Stimulated activated CD4-positive, alpha-beta T cell treated with anti-CD3 and anti-CD28 coated beads, Interleukin-15, amount 100 ng/mL, for 24 hours (primary cell): ENCODE measurements at regions not wholly inside any gene's neighbourhood (a gene's known extent, or its start where the extent isn't known, plus 50 kb on each side); places are given as distances from the start of the nearest gene placed in this dataset.
"Not testable (repeated sequence)": the region's sequence is repeated elsewhere in the genome, so short reads cannot be mapped to it uniquely, and the experiment has no call there.

Experiments used
- DNase-seq: peaks from one replicate; pipeline ENCODE4 v3.0.0-alpha.2; 2020

DNA sequence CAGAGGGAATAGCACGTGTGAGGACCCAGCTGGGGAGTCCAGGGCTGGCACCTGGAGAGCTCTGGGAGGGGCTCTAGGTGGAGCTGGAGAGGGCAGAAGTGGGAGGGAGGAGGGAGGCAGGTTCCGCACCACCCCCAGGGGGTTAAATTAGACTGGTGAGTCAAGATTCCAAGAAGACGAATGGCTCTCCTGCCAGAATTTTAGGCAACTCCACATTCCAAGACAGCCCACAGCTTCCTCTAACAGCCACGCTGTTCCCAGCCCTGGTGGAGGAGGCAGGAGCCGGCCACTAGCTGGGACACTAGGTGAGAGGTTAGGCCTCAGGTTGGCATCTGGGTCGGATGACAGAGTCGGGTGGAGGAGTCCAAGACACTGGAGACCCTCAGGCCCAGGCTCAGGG is 60.2 kb downstream of the TFAP2C start:
- no peak for DNase-seq

DNA sequence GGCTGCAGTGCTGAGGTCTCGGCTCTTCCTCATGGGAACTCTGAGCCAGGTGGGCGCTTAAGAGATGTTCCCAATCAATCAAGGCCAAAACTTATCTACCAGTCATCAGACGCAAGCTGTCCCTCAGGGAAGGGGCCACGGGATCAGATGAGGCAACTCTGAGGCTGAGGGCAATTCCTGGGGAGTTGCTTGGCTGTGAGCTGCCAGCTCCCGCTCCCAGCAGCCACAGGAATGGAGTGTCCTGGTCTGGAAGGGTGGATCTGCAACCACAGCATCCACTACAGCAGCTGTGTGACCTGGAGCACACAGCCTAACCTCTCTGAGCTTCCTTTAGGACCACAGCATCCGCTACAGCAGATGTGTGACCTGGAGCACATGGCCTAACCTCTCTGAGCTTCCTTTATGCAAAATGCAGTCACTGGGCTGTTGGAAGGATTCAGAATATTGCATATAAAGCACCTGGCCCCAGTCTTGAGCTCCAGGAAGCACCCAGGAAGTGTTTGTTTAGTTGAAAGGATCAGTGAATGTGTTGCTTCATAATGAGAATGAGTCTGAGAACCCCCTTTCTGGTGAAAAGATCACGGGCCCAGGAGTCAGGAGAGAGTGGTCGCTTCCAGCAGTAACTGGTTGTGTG is 60.9 kb downstream of the TFAP2C start:
- no peak for DNase-seq

DNA sequence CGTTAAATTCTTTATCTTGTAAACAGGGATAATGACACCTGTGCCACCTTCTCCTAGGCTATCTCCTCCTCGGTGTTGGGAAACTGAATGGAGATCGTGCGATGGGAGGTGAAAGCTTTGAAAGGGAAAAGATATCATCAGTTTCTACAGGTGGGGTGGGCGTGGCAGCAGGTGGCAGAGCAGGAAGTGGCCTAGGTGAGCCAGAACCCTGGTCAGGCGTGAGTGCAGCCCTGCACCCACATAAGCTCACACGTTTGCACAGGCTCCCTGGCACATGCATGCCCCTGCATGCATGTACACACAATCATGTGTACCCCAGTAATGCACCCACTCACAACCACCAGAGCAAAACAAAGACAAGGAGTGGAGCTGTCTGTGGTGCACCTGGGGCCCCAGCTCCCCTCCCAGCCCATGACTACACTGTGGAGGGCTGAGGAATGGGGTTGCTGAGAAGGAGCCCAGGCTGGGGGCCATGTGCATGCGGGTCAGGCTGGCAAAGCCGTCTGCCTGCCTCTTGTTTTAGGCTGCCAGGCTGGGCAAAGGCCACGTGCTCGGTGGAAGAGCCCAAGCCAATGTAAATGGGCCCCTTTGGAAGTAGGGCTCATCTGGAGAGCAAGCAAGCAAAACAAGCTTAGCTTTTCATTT is 61.5 kb downstream of the TFAP2C start:
- no peak for DNase-seq

DNA sequence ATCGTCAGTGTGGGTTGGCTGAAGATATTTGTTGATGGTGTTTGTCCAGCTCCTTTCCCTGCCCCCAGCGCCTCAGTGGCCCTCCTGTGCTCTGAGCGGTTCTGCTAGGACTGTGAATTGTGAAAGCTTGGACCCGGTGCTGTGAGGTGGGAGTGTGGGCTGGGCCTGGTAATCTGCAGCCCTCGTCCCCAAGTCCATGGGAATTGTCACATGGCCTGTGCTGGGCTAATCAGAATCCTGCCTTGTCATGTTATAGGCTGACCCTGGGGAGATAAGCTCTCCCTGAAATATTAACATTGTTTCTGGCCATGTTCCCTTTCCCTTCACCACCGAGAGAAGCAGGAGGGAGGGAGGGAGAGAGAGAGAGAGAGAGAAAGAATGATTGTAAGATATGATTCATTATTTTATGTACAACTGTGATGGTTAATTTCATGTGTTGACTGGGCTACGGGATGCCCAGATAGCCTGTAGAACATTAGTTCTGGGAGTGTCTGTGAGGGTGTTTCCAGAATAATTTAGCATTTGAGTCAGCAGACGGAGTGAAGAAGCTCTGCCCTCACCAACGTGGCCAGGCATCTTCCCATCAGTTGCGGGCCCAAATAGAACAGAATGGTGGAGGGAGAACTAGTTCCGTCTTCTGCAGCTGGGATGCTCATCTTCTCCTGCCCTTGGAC is 62.4 kb downstream of the TFAP2C start:
- no peak for DNase-seq

DNA sequence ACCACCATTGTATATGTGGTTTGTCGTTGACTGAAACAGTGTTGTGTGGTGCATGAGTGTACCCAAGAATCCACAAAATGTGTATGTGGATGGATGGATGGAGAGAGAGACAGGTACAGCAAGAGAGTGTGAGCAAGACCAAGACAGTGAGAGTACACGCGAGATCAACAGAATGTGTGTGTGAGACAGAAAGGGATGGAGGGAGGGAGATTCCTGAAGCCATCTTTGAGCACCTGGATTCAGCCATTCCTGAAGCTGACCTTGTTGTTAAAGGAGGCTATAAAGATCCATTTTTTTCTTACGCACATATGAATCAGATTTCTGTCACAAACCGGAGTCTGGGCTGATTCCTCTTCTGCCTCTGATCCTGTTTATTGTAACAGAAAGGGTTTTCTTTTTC is 64.1 kb downstream of the TFAP2C start:
- DNase-seq, result no peak

DNA sequence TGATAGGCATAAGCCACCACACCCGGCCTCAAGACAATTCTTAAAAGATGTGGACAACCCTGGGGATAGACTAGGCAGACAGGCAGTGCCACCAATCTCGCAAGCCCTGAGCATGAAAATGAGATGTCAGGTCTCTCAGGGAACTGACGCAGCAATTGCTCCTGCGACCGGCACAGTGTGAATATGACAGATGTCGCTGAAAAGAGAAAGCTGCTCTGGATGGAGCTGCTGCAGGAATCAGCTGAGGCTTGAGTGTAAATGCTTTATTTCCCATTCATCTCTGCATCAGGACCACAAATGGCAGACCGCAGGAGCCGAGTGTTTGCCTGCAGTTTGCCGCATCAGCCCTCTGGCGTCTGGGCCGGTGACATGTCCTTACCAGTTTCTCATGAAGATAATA is 68.4 kb downstream of the TFAP2C start:
- DNase-seq, result no peak

DNA sequence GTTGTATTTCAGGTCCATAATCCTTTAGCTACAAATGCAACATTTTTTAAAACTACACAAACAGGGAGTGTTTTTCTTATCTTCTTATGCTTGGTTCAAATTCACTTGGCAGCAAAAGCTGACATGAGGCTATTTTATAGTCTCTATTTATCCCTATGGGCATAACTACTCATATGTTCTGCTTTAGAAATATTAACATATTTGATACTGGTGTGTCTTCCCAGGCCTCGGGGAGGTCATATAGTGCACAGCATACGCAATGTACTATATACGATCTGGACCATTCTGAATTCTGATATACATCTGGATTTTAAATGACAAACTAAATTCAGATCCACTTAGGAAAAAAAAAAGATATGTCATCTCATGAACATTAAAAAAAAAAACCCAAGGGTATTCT is 69.2 kb downstream of the TFAP2C start:
- DNase-seq, result no peak

DNA sequence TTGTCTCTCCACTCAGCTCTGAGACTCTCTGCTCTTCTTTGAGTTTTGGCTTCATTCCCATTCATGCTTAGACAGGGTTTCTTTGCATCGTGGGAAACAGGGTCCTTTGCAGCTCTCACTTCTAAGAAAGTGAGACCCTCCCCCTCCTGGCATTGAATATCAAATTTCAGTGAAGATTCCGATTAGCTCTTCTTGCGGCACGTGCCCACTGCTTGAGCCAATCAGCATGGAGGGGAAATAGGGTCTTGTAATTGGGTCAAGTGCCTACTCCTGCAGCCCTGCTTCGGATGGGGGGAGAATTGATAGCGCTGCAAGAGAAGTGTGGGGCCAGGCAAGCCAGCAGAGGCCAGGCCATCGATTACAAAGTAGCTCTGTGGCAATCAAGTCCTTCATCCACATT is 69.6 kb downstream of the TFAP2C start:
- DNase-seq, result no peak

DNA sequence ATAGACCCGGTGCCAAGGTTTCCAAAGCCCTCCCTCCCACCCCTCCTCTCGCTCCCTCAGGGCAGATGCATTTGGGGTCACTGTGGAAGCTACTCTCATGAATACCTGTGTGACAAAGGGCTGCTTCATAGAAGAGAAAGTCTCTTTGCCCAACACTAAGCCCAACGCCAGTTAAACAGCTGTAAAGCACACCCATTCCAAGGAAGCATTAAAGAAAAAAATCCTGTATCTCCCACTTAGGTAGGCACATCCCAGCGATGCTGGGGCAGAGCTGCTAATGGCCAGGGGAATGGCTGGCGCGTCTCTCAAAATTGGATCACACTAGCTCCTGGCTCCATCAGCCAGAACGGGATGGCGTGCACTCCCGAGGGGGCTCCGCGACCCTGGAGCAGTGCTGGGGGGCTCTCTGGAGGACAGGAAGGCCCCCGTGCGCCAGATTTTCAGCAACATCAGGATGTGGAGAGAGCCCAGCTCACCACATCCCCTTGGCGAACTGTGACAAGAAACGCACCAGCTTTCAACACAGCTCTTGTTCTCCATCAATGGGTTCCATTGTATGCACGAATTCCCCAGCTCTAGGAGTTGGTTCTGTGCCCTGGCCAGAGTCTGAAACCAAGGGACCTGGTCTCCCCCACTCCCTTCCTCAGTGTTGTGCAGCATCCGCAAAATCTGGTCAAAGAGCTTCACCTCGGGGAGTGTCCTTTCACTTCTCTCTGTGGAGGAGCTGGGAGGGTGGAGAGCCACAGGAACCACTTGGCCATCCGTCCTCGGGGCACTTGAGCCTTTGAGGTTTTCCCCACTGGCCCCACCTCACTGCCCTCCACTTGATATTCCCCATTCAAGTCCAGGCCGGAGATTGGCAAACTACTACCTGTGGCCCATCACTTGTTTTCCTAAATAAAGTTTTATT is 74.1 kb downstream of the TFAP2C start:
- no peak for DNase-seq

DNA sequence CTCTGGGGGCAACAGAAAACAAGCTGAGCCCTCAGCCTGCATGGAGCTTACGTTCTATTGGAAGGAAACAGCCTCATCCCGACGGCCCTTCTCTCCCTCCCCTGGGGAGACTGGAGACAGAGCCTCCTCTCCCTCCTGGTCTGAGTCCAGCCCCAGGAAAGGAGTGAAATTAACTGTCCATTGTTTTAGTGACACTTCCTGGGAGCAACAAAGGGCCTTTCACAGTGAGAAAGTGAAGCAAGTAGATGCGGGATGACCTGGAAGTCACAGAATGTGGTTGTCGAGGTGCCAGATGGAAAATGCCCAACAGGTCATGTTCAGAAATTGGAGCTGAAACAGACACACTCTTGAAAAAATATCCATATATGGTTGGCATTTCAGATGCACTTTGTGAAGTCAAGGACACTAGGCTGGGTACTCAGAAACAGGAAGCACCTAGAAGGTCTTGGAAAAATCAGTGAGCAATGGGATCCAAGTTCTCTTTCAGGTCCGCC is 77.8 kb downstream of the TFAP2C start:
- no peak for DNase-seq

DNA sequence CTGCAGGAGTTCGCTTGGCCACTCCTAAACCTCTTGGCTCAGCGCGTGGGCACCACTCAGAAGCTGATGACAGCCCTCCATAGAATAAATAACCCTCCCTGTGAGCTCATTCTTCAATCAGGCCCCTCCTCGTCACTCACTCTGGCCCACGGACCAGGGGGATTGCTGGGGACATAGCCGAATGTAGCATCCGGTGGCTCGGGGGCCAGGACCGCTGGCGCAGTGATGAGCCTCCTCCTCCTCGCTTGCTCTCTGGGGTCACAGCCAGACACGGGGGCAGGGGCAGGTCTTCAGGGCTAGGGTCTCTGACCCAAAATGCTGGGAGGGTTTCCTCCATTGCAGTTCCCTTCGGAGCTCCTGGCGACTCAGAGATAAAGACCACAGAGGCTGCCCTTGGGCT is 79.9 kb downstream of the TFAP2C start:
- DNase-seq, result no peak

DNA sequence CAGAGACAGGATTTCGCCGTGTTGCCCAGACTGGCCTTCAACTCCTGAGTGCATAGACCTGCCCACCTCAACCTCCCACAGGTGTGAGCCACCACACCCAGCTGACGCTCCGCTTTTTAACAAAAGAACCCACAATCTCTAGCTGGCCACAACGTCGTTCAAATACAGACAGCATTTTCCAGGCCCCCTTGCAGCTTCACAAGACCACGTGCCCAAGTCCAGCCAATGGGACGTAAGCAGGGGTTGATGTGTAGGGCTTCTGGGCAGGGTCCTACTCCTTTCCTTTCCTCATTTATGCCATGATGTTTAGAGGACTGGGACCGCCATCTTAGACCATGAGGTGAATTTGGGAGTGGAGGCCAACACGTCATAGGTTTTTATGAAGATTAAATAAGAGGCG is 81.0 kb downstream of the TFAP2C start:
- no peak for DNase-seq

DNA sequence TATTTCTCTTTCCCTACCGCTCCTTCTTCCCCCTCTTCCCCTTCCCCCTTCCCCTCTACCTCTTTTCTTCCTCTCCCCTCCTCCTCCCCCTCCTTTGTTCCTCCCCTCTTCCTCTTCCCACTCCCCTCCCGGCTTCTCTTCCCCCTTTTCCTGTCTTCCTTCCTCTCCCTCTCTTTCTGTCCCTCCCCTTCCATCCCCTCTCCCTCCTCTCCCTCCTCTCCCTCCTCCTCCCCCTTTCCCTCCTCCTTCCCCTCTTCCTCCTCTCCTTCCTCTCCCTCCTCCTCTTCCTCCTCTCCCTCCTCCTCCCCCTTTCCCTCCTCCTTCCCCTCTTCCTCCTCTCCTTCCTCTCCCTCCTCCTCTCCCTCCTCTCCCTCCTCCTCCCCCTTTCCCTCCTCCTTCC is 81.5 kb downstream of the TFAP2C start:
- DNase-seq, result not testable (repeated sequence)

DNA sequence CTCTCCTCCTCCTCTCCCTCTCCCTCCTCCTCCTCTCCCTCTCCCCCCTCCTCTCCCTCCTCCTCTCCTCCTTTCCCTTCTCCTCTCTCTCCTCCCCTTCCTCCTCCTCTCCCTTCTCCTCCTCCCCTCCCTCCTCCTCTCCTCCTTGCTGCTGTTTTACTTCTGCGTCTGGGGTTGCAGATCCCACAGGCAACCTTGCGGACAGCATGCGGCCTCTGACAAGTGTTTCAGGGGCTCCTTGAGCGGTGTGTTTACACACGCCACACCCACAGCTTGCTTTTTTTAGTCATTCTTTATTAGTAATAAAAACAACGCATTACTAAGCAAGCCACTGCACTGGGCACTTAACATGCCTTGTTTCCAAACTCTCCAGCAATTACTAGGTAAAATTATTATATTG is 81.9 kb downstream of the TFAP2C start:
- no peak for DNase-seq

DNA sequence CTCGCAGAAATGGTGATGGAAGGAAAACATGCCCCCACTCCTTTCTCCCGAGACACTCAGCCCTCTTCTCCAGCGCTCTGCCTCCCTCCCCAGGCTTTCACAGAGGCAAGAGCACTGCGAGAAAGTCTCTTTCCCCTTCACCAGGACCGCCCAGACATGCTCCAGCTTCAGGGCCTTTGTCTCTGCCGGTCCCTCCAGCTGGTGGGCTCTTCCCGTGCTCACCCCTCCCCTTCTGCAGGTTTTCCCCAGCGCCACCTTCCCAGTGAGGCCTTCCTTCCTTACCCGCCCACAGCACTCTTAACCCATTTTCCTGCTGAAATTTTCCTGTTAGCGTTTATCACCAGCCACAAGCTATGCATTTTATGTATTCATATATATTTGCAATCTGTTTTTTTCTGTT is 86.2 kb downstream of the TFAP2C start:
- no peak for DNase-seq

DNA sequence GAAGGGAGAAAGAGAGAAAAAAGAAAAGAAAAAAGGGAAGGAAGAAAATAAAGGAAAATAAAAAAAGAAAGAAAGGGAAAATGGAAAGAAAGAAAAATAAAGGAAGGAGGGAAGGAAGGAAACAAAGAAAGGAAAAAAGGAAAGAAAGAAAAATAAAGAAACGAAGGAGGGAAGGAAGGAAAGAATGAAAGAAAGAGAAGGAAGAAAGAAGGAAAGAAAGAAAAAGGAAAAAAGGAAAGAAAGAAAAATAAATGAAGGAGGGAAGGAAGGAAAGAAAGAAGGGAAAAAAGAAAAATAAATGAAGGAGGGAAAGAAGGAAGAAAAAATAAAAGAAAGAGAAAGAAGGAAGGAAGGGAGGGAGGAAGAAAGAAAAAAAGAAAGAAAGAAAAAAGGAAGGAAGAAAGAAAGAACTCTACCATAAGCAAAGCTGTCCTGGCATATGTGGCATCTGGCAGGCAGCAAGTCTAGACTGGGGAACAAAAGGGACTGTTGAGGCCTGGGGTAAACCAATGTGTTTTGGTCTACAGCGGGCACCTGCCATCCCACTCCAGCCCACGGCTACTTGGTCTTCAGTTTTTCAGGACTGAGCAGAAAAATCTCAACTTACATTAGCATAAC is 86.9 kb downstream of the TFAP2C start:
- no peak for DNase-seq

DNA sequence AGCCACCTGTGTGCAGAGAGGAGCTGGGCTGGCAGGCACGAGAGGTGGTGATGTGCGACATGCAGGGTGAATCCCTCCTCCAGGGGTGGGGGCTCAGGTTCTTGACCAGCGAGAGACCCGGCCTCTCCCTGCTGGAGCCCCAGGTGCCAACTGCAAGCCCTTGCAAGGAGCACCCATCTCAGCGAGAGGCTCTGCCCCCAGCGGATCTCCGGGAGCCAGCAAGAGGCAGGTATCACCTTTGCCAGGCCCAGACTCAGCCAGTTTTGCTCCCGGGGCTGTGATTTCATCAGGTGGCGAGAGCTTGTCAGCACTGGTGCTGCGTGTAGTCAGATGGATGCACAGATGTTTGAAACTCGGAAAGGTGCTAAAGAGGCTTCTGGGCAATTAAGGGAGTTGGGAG is 87.7 kb downstream of the TFAP2C start:
- no peak for DNase-seq

DNA sequence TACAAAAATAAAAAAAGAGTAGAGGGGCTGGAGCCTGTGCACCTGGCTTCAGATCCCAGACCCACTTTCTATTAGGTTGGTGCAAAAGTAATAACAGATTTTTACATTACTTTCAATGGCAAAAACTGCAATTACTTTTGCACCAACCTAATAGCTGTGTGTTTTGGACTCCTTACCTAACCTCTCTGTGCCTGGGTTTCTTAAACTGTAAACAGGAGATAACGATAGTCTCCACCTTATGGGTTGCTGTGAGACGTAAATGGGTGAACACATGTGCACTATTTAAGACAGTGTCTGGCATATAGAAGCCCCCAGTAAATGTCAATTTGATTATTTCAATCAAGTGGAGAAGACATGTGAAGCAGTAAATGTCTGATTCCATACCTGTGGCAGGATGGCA is 89.7 kb downstream of the TFAP2C start:
- no peak for DNase-seq

DNA sequence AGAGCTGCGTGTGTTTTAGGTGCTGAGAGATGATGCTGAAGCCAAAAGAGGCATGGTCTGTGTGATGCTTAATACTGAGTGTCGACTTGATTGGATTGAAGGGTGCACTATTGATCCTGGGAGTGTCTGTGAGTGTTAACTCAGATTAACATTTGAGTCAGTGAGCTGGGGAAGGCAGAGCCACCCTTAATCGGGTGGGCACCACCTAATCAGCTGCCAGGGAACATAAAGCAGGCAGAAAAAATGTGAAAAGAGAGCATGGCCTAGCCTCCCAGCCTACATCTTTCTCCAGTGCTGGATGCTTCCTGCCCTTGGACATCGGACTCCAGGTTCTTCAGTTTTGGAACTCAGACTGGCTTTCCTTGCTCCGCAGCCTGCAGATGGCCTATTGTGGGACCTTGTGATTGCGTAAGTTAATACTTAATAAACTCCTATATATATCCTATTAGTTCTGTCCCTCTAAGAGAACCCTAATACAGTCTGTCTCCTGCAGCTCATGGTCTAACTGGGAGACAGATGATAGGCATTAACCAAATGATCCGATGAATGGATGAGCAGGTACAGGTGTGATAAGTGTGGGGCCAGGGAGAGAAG is 91.6 kb downstream of the TFAP2C start:
- no peak for DNase-seq

DNA sequence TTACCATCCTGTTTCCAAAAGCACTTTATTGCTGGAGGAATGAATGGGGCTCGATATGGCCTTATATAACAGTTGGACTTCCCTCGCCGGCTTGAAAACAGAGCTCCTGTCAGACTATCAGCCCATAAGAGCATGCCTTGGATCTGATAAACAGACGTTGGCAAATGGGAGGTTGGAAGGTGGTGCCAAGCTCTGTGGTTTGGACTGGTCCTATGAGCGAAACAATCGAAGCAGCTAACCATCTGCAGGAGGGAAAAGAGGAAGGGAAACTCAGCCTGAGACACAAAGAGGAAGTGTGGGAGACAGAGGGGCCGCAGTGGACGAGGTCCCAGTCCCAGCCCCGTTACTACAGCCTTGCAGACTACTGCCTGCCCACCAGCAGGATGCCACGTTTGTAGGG is 92.9 kb downstream of the TFAP2C start:
- no peak for DNase-seq

DNA sequence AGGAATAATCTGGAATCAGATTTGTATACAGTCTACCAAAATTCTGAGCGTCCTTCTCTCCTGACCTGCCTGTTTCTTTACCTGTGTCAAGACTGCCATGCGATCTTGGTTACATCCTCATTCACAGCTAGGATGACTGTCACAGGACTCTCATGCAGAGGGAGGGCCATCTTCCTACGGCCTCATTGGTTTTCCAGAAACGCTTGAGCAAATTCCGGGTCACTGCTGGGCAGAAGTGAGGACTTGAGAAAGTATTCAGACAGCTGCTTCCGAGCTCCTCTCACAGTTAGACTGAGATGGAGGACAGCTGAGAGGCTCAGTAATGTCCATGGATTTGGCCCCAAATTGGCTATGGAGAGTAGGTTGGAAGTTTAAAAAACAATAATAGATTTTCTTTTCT is 94.2 kb downstream of the TFAP2C start:
- no peak for DNase-seq

DNA sequence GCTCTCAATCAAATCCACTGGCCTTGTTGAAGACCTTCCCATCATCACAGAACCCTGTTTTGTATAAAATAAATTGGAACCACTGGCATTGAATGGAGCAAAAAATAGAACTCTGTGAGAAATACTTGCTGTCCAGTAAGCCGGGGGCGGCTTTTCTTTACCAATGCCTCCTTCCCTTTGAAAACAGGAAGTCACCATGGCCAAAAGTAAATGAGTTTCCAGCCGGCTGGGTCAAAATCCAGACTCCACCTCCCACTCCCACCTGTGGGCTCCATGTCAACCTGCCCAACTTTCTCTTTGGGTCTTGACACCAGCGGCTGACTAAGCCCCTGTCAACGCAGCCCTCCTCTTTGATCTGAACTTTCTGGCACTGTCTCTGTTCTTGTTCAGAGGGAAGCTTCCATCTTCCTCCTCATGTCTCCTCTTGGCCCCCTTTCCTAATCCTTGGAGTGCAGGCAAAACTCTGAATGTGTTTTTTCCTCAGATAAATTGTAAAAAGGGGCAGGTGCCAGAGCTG is 95.2 kb downstream of the TFAP2C start:
- DNase-seq, result no peak
